Natural killer cell (primary cell): ENCODE measurements at regions not wholly inside any gene's neighbourhood (a gene's known extent, or its start where the extent isn't known, plus 50 kb on each side); places are given as distances from the start of the nearest gene placed in this dataset.
A peak's percentile ranks its signal among the peaks of the same experiment; 100 is the strongest.

ENCODE experiments used
- ATAC-seq, 3 donors: fragments of 150-1000 bp in 2 of 3; fragments of 200-7000 bp in 1 of 3; cut with Tn5 transposase; 1 replicate in 1 of 3; 2 replicates in 2 of 3; pipeline ENCODE4 v1.10.0; 2021; ENCODE audit warnings: mild to moderate bottlenecking in 2 of 3, moderate library complexity in 2 of 3
- DNase-seq, 2 donors: peaks; one replicate each; pipeline versions ENCODE4 v3.0.0 to v3.0.0-alpha.2; 2013 to 2021; ENCODE audit warnings: mixed read lengths in 1 of 2
- H3K27ac ChIP-seq: one replicate; pipeline ENCODE4 v1.5.1; 2013; ENCODE audit warnings: mild to moderate bottlenecking, low read length
- H3K27me3 ChIP-seq: one replicate; pipeline ENCODE4 v1.6.1; 2013; ENCODE audit warnings: low read length; ENCODE audit not compliant: control insufficient read depth, insufficient read depth
- H3K36me3 ChIP-seq: one replicate; pipeline ENCODE4 v1.6.1; 2013; ENCODE audit warnings: low read length; ENCODE audit not compliant: control insufficient read depth, insufficient read depth
- H3K4me1 ChIP-seq: one replicate; pipeline ENCODE4 v1.6.1; 2013; ENCODE audit warnings: low read length; ENCODE audit not compliant: control insufficient read depth, insufficient read depth
- H3K4me3 ChIP-seq: one replicate; pipeline ENCODE4 v1.5.1; 2013; ENCODE audit warnings: low read length
- H3K9me3 ChIP-seq: one replicate; pipeline ENCODE4 v1.6.1; 2013; ENCODE audit warnings: low read length; ENCODE audit not compliant: control insufficient read depth, insufficient read depth
- H3K27ac Mint-ChIP-seq, 2 donors: one replicate each; pipeline ENCODE4 v1.8.0; 2022; ENCODE audit warnings: mild to moderate bottlenecking in 2 of 2, mixed read lengths in 2 of 2, moderate library complexity in 1 of 2
- H3K27me3 Mint-ChIP-seq, 2 donors: one replicate each; pipeline ENCODE4 v1.8.0; 2022; ENCODE audit warnings: low read depth in 2 of 2, mixed read lengths in 2 of 2
- H3K36me3 Mint-ChIP-seq: one replicate; pipeline ENCODE4 v1.8.0; 2022; ENCODE audit warnings: mixed read lengths
- H3K4me1 Mint-ChIP-seq, 2 donors: one replicate each; pipeline ENCODE4 v1.8.0; 2022; ENCODE audit warnings: mixed read lengths in 2 of 2
- H3K4me3 Mint-ChIP-seq: one replicate; pipeline ENCODE4 v1.8.0; 2022; ENCODE audit warnings: mild to moderate bottlenecking, moderate library complexity, mixed read lengths
- H3K9me3 Mint-ChIP-seq, 2 donors: one replicate each; pipeline ENCODE4 v1.8.0; 2022; ENCODE audit warnings: mixed read lengths in 2 of 2
- CTCF ChIP-seq: fragments of 200-600 bp; IDR thresholded peaks from one replicate; pipeline ENCODE4 v1.8.0; 2022; ENCODE audit warnings: antibody characterized with exemption
- WGBS: methylation state at CpG from one replicate; pipeline ENCODE4 v1.1.7; 2013; ENCODE audit warnings: missing lambda C conversion rate; ENCODE audit not compliant: insufficient coverage; 5-methylcytosine and 5-hydroxymethylcytosine counted together
- intact Hi-C: fragments of 100-400 bp; cut with micrococcal nuclease; formaldehyde crosslinking; loops from one replicate; pipeline ENCODE4 v1.14.2; 2022

DNA sequence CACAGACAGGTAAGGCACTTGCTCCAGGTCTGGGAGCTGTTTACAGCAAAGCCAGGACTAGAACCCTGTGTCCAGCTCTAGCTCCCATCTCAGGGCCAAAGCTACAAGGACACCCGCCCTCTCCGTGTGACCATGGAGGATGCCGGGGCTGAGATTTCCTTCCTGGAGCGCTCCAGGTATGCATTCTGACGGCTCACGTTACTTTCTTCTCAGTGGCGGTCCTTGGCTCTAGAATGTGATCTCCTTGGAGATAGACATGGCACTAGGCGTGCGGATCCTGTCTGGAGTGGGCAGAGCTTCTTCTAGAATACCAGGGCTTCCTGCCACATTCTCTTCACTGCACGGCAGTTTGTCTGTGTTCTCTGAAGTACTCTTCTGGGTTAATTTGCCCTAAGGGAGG lies 185.7 kb downstream of the OPA1 start:
- no peak overlapping the region for H3K4me3 Mint-ChIP-seq
- Histone ChIP-seq H3K4me3 (no peak overlapping the region), H3K4me1 (no peaks in the 10 kb centered on the region), H3K9me3 (no peaks in the 10 kb centered on the region), H3K36me3 (no peaks in the 10 kb centered on the region), H3K27me3 (peaks cover 2% of the 10 kb centered on the region), H3K27ac (no peak overlapping the region)
- WGBS = 85% methylated on average over 10 of the region's 10 CpGs
- no peak overlapping the region for H3K27ac Mint-ChIP-seq
- intact Hi-C loops = no loop called here
- no peak for TF ChIP-seq CTCF
- H3K36me3 Mint-ChIP-seq = no peaks in the 10 kb centered on the region
- no peaks in the 10 kb centered on the region for H3K9me3 Mint-ChIP-seq
- ATAC-seq = no peak
- no peak for DNase-seq
- H3K27me3 Mint-ChIP-seq = peaks cover 31 to 80% of the 10 kb centered on the region in 2 donors
- no peaks in the 10 kb centered on the region for H3K4me1 Mint-ChIP-seq

DNA sequence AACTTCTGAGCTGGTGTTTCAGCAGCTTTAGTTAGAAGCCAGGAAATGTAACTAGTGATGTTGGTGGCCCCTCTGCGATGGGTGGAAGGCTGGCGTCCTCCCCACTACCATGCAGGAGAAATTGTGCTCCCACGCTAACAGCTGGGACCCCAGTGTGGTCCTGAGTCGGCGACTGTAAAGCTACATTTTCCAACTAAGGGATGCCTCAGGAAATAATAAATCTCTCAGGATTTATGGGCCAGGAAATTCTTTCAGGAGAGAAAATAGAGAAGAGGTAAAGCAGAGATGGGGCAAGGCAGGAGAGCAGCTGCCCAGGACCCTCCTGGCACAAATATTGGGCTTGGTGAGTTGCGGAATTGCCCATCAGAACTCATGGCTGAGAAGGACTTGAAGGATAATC lies 186.9 kb downstream of the OPA1 start:
- WGBS = 50% methylated on average over 6 of the region's 6 CpGs
- ATAC-seq (no peak), DNase-seq (no peak)
- H3K27me3 Mint-ChIP-seq = peaks cover 27 to 75% of the 10 kb centered on the region in 2 donors
- no peaks in the 10 kb centered on the region for H3K36me3 Mint-ChIP-seq
- H3K4me1 Mint-ChIP-seq = no peaks in the 10 kb centered on the region
- no peak overlapping the region for H3K27ac ChIP-seq
- no peaks in the 10 kb centered on the region for H3K9me3 ChIP-seq
- H3K9me3 Mint-ChIP-seq = no peaks in the 10 kb centered on the region
- H3K27me3 ChIP-seq = peaks cover 2% of the 10 kb centered on the region
- intact Hi-C loops = loop anchor here (2.0 kb wide), 1 partner anchor 535 kb away; no protein-coding TSS in a partner anchor
- H3K36me3 ChIP-seq = no peaks in the 10 kb centered on the region
- H3K4me3 Mint-ChIP-seq = no peak overlapping the region
- H3K27ac Mint-ChIP-seq = no peak overlapping the region
- H3K4me1 ChIP-seq = no peaks in the 10 kb centered on the region
- TF ChIP-seq CTCF = no peak
- H3K4me3 ChIP-seq = no peak overlapping the region

GRCh38 chr3:193780397-193780796 lies 187.4 kb downstream of the OPA1 start:
- Mint-ChIP-seq H3K27ac (no peak overlapping the region), H3K36me3 (no peaks in the 10 kb centered on the region), H3K27me3 (peaks cover 26 to 75% of the 10 kb centered on the region in 2 donors), H3K9me3 (no peaks in the 10 kb centered on the region), H3K4me3 (no peak overlapping the region), H3K4me1 (no peaks in the 10 kb centered on the region)
- intact Hi-C loops = loop anchor here (2.0 kb wide), 1 partner anchor 534 kb away; no protein-coding TSS in a partner anchor
- WGBS = 77% methylated on average over 8 of the region's 8 CpGs
- DNase-seq (no peak), ATAC-seq (no peak)
- Histone ChIP-seq H3K27me3 (peaks cover 2% of the 10 kb centered on the region), H3K4me1 (no peaks in the 10 kb centered on the region), H3K36me3 (no peaks in the 10 kb centered on the region), H3K9me3 (no peaks in the 10 kb centered on the region), H3K27ac (no peak overlapping the region), H3K4me3 (no peak overlapping the region)
- TF ChIP-seq CTCF = no peak

DNA sequence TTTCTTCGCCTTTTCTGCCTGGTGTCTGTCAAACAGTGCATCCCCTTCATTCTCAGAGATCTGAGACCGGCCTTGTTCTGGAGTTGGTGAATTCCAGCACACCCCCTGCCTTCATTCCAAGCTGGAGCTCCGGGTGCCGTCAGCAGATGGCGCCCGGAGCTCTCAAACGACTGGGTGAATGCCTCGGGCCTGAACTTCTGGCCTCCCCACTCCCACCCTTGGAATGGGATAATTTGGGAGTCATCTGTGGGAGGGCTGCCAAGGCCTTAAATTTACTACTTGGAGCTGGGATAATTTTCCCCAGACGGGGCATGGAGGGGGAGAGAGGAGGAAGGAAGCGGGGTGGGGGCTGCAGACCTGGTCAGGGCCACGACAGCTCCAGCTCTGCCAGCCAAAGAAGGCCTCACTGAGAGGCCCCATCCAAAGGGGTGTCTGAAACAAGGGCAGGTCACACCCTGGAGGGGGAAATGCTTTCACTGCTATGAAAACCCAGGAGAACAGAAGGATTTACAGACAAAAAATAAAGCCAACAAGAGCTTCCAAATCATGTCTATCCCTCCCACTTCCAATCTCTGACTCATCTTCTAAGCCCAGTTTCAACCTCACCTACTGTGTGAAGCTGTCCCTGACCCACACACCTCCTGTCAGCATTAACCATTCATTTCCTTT lies 187.9 kb downstream of the OPA1 start:
- H3K36me3 ChIP-seq = no peaks in the 10 kb centered on the region
- WGBS = 49% methylated on average over 11 of the region's 11 CpGs
- intact Hi-C loops = loop anchor here (2.0 kb wide), 1 partner anchor 534 kb away; no protein-coding TSS in a partner anchor
- no peak overlapping the region for H3K4me3 Mint-ChIP-seq
- no peak overlapping the region for H3K27ac ChIP-seq
- H3K4me3 ChIP-seq = no peak overlapping the region
- DNase-seq = peak in 1 of 2 donors; percentile 55
- TF ChIP-seq CTCF = peak; percentile 12
- H3K9me3 Mint-ChIP-seq = no peaks in the 10 kb centered on the region
- H3K36me3 Mint-ChIP-seq = no peaks in the 10 kb centered on the region
- peaks cover 2% of the 10 kb centered on the region for H3K27me3 ChIP-seq
- H3K4me1 ChIP-seq = no peaks in the 10 kb centered on the region
- no peaks in the 10 kb centered on the region for H3K4me1 Mint-ChIP-seq
- no peak for ATAC-seq
- H3K9me3 ChIP-seq = no peaks in the 10 kb centered on the region
- no peak overlapping the region for H3K27ac Mint-ChIP-seq
- H3K27me3 Mint-ChIP-seq = peaks cover 26 to 70% of the 10 kb centered on the region in 2 donors
